ENCODE measurements at regions not wholly inside any gene's neighbourhood (a gene's known extent, or its start where the extent isn't known, plus 50 kb on each side); places are given as distances from the start of the nearest gene placed in this dataset.
"Not testable (repeated sequence)": the region's sequence is repeated elsewhere in the genome, so short reads cannot be mapped to it uniquely, and the experiment has no call there.

DNA sequence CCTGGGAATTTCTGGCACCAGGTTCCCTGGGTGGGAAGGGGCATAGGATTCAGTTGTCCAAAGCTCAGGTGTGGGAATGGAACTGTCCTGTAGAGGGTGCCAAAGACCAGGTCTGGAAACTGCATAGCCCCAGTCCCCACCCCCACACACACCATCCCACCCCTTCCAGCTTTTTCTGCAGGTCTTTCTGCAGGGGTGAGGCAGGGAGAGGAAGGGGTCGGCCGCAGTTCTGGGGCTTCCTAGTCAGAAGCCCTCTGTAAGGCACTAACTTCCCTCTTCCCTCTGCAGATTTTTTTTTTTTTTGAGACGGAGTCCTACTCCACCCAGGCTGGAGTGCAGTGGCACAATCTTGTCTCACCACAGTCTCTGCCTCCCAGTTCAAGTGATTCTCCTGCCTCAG lies 1949.7 kb downstream of the FOXD4L5 start:
- TF ChIP-seq EZH2 (IDR thresholded peaks at IDR 0.05; ENCODE audit: insufficient read depth, low read length) = not testable (repeated sequence)
- TF ChIP-seq, protein P1, sequence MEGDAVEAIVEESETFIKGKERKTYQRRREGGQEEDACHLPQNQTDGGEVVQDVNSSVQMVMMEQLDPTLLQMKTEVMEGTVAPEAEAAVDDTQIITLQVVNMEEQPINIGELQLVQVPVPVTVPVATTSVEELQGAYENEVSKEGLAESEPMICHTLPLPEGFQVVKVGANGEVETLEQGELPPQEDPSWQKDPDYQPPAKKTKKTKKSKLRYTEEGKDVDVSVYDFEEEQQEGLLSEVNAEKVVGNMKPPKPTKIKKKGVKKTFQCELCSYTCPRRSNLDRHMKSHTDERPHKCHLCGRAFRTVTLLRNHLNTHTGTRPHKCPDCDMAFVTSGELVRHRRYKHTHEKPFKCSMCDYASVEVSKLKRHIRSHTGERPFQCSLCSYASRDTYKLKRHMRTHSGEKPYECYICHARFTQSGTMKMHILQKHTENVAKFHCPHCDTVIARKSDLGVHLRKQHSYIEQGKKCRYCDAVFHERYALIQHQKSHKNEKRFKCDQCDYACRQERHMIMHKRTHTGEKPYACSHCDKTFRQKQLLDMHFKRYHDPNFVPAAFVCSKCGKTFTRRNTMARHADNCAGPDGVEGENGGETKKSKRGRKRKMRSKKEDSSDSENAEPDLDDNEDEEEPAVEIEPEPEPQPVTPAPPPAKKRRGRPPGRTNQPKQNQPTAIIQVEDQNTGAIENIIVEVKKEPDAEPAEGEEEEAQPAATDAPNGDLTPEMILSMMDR (IDR thresholded peaks at IDR 0.05; ENCODE audit: insufficient read depth, low read depth, low read length) = not testable (repeated sequence)

Data from astrocyte (in vitro differentiated cells and primary cell).